ENCODE measurements at regions not wholly inside any gene's neighbourhood (a gene's known extent, or its start where the extent isn't known, plus 50 kb on each side); places are given as distances from the start of the nearest gene placed in this dataset.

GRCh38 chr2:59182249-59182648, 941.1 kb upstream of the FANCL start:
- Histone ChIP-seq H3K9ac (ENCODE audit: low read length) (no peak overlapping the region), H3K36me3 (replicated peaks in 1 of 2; ENCODE audit: control extremely low read depth in 1 of 2, control insufficient read depth in 1 of 2, extremely low read depth in 1 of 2, insufficient read depth in 2 of 2, low read length in 1 of 2) (no peaks in the 10 kb centered on the region), H3K9me3 (ENCODE audit: control extremely low read depth in 1 of 3, control insufficient read depth in 2 of 3, insufficient read depth in 1 of 3, low read length in 2 of 3) (no peaks in the 10 kb centered on the region), H3K4me2 (replicated peaks; ENCODE audit: low read depth, low read length, poor library complexity, severe bottlenecking) (no peak overlapping the region), H4K20me1 (ENCODE audit: control insufficient read depth, insufficient read depth, low read length, poor library complexity, severe bottlenecking) (no peaks in the 10 kb centered on the region), H2AFZ (ENCODE audit: insufficient read depth, low read depth, low read length, poor library complexity, severe bottlenecking) (no peak overlapping the region), H3K27me3 (replicated peaks in 1 of 4; ENCODE audit: control extremely low read depth in 1 of 4, control insufficient read depth in 3 of 4, insufficient read depth in 4 of 4, low read length in 3 of 4) (no peaks in the 10 kb centered on the region), H3K27ac (ENCODE audit: low read length in 2 of 2) (no peak overlapping the region), H3K4me1 (ENCODE audit: control insufficient read depth in 2 of 2, insufficient read depth in 2 of 2, low read length in 2 of 2) (peaks cover 20 to 21% of the 10 kb centered on the region in 2 donors), H3K4me3 (ENCODE audit: control extremely low read depth in 1 of 5, extremely low read depth in 1 of 5, insufficient read depth in 1 of 5, low read depth in 2 of 5, low read length in 4 of 5) (no peak overlapping the region), H3K79me2 (ENCODE audit: control insufficient read depth, insufficient read depth, low read length) (no peaks in the 10 kb centered on the region)
- TF ChIP-seq EZH2 (IDR thresholded peaks at IDR 0.05; ENCODE audit: borderline replicate concordance, insufficient read depth, low read depth, low read length, poor library complexity, severe bottlenecking) = no peak
- peak; percentile 24 for TF ChIP-seq CTCF (IDR thresholded peaks at IDR 0.05)
- intact Hi-C loops (cut with micrococcal nuclease) = no loop called here
- Mint-ChIP-seq H3K27me3 (no peaks in the 10 kb centered on the region), H3K4me3 (no peak overlapping the region), H3K9me3 (ENCODE audit: insufficient read depth) (no peaks in the 10 kb centered on the region), H3K27ac (no peak overlapping the region), H3K4me1 (peaks cover 28% of the 10 kb centered on the region)
- DNase-seq (no peak), ATAC-seq (ENCODE audit: low read depth) (no peak)
- 0% methylated on average over 1 of the region's 3 CpGs for WGBS (ENCODE audit: insufficient coverage)
- CTCF ChIA-PET = interaction anchor here (0.5 to 1.7 kb wide), 5 partner anchors 9 to 1425 kb away, joined by 3 to 4 read pairs (median 3); no protein-coding TSS in a partner anchor
- POLR2A ChIA-PET = no interaction called here

GRCh38 chr2:59181347-59181746, 940.2 kb upstream of the FANCL start:
- Histone ChIP-seq H3K4me1 (ENCODE audit: control insufficient read depth in 2 of 2, insufficient read depth in 2 of 2, low read length in 2 of 2) (peaks cover 20 to 21% of the 10 kb centered on the region in 2 donors), H3K9ac (ENCODE audit: low read length) (no peak overlapping the region), H3K4me3 (ENCODE audit: control extremely low read depth in 1 of 5, extremely low read depth in 1 of 5, insufficient read depth in 1 of 5, low read depth in 2 of 5, low read length in 4 of 5) (no peak overlapping the region), H2AFZ (ENCODE audit: insufficient read depth, low read depth, low read length, poor library complexity, severe bottlenecking) (no peak overlapping the region), H3K36me3 (replicated peaks in 1 of 2; ENCODE audit: control extremely low read depth in 1 of 2, control insufficient read depth in 1 of 2, extremely low read depth in 1 of 2, insufficient read depth in 2 of 2, low read length in 1 of 2) (no peaks in the 10 kb centered on the region), H3K9me3 (ENCODE audit: control extremely low read depth in 1 of 3, control insufficient read depth in 2 of 3, insufficient read depth in 1 of 3, low read length in 2 of 3) (no peaks in the 10 kb centered on the region), H3K79me2 (ENCODE audit: control insufficient read depth, insufficient read depth, low read length) (no peaks in the 10 kb centered on the region), H3K4me2 (replicated peaks; ENCODE audit: low read depth, low read length, poor library complexity, severe bottlenecking) (no peak overlapping the region), H4K20me1 (ENCODE audit: control insufficient read depth, insufficient read depth, low read length, poor library complexity, severe bottlenecking) (no peaks in the 10 kb centered on the region), H3K27me3 (replicated peaks in 1 of 4; ENCODE audit: control extremely low read depth in 1 of 4, control insufficient read depth in 3 of 4, insufficient read depth in 4 of 4, low read length in 3 of 4) (no peaks in the 10 kb centered on the region), H3K27ac (ENCODE audit: low read length in 2 of 2) (no peak overlapping the region)
- Mint-ChIP-seq H3K4me1 (peaks cover 28% of the 10 kb centered on the region), H3K9me3 (ENCODE audit: insufficient read depth) (no peaks in the 10 kb centered on the region), H3K4me3 (no peak overlapping the region), H3K27me3 (no peaks in the 10 kb centered on the region), H3K27ac (no peak overlapping the region)
- WGBS (ENCODE audit: insufficient coverage) = no CpG with 5 or more reads among the region's 2 CpGs
- TF ChIP-seq EZH2 (IDR thresholded peaks at IDR 0.05; ENCODE audit: borderline replicate concordance, insufficient read depth, low read depth, low read length, poor library complexity, severe bottlenecking) (no peak), CTCF (IDR thresholded peaks at IDR 0.05) (no peak)
- ATAC-seq (ENCODE audit: low read depth) (no peak), DNase-seq (no peak)
- intact Hi-C loops (cut with micrococcal nuclease) = no loop called here
- ChIA-PET CTCF (interaction anchor here (1.7 kb wide), 1 partner anchor 51 kb away, joined by 3 read pairs; no protein-coding TSS in a partner anchor), POLR2A (no interaction called here)
